ENCODE measurements at regions not wholly inside any gene's neighbourhood (a gene's known extent, or its start where the extent isn't known, plus 50 kb on each side); places are given as distances from the start of the nearest gene placed in this dataset.

DNA sequence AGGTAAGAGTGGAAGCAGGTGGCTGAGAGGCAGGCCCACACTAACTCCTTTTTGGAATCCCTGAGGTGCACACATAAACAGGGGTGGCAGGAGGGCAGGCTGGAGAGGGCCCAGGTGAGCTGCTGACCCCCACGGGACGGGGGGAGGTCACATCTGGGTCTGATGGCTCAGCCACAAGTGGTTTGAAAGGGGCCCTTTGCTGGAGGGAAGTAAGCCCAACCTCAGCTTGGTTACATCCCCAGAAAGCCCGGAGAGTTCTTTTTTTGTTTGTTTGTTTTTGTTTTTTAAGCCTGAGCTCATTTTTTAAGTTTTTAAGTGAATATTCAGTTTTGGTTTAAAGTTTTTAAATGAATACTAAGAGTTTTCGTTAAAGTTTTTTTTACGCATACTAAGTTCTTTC, 72.8 kb upstream of the CUX1 start:
- Histone ChIP-seq H2AK5ac (ENCODE audit: low read depth, low read length) (no peak overlapping the region), H3K23me2 (ENCODE audit: low read depth, low read length) (peaks cover 3% of the 10 kb centered on the region; the same call in 1 of the 2 replicates), H3K14ac (ENCODE audit: insufficient read length) (no peak overlapping the region), H4K8ac (ENCODE audit: extremely low read depth, insufficient read depth, low read length) (no peak overlapping the region), H3K9me3 (ENCODE audit: insufficient read depth in 2 of 2, low read depth in 1 of 2, low read length in 1 of 2) (no peaks in the 10 kb centered on the region), H3K23ac (ENCODE audit: insufficient read length) (no peak overlapping the region), H4K20me1 (replicated peaks in 1 of 2; ENCODE audit: control insufficient read depth in 1 of 2, insufficient read depth in 2 of 2, low read length in 2 of 2) (no peaks in the 10 kb centered on the region), H3K9ac (replicated peaks in 1 of 4; ENCODE audit: extremely low read depth in 1 of 4, low read depth in 3 of 4, low read length in 3 of 4) (peak overlapping the region in 2 of 4 experiments; percentile 2 to 16; a peak in 1 of 7 replicates), H4K91ac (replicated peaks; ENCODE audit: insufficient read length, low read length) (peak overlapping the region; percentile 52), H2BK15ac (ENCODE audit: low read length) (no peak overlapping the region), H3K27ac (ENCODE audit: low read depth, low read length) (no peak overlapping the region), H3K56ac (replicated peaks; ENCODE audit: insufficient read length, low read depth, low read length) (no peak overlapping the region), H3K79me2 (ENCODE audit: control insufficient read depth in 1 of 2, insufficient read depth in 2 of 2, low read length in 2 of 2) (no peaks in the 10 kb centered on the region), H2BK120ac (replicated peaks; ENCODE audit: low read depth, low read length) (no peak overlapping the region), H3K4ac (replicated peaks; ENCODE audit: insufficient read length, low read depth, low read length) (no peak overlapping the region), H3K36me3 (ENCODE audit: control insufficient read depth in 2 of 4, insufficient read depth in 4 of 4, low read length in 3 of 4) (no peaks in the 10 kb centered on the region), H3K4me3 (ENCODE audit: extremely low read depth in 1 of 4, insufficient read depth in 2 of 4, low read depth in 3 of 4, low read length in 4 of 4) (no peak overlapping the region), H2AFZ (ENCODE audit: low read length) (peak overlapping the region; percentile 74; the same call in 1 of the 2 replicates), H3K27me3 (replicated peaks in 1 of 4; ENCODE audit: control insufficient read depth in 3 of 4, extremely low read depth in 1 of 4, insufficient read depth in 3 of 4, low read length in 3 of 4) (no peaks in the 10 kb centered on the region), H3K4me2 (ENCODE audit: insufficient read depth in 1 of 2, low read depth in 2 of 2, low read length in 2 of 2) (peak overlapping the region in 1 of 2 experiments; percentile 81; a peak in 3 of 4 replicates), H2BK20ac (ENCODE audit: low read length) (0 out of 2 replicates have a peak overlapping the region, but pooled peaks have one; percentile 32), H4K5ac (ENCODE audit: insufficient read length, low read depth, low read length) (no peak overlapping the region), H3K79me1 (ENCODE audit: low read depth, low read length) (no peaks in the 10 kb centered on the region), H3K18ac (ENCODE audit: extremely low read depth, low read length) (peak overlapping the region; percentile 98; the same call in 1 of the 2 replicates), H2BK5ac (ENCODE audit: low read depth, low read length) (peak overlapping the region; percentile 83; the same call in 1 of the 2 replicates), H3K4me1 (replicated peaks in 1 of 4; ENCODE audit: control insufficient read depth in 3 of 4, insufficient read depth in 4 of 4, low read length in 3 of 4) (peaks cover 0 to 11% (median 7%) of the 10 kb centered on the region in 4 experiments; a peak in 6 of 7 replicates), H2BK12ac (ENCODE audit: low read depth, low read length) (peak overlapping the region; percentile 89)
- POLR2A ChIA-PET (ENCODE audit: partially characterized antibody), result interaction anchor here (0.9 to 4.3 kb wide), 7 partner anchors 11 to 170 kb away, joined by 3 to 22 read pairs (median 5); partner anchors contain the start of gene CUX1
- CTCF ChIA-PET (ENCODE audit: partially characterized antibody), result interaction anchor here (0.9 to 2.9 kb wide), 13 partner anchors 9 to 492 kb away, joined by 3 to 21 read pairs (median 4); no protein-coding TSS in a partner anchor
- DNase-seq (ENCODE audit: low read depth in 1 of 2, low spot score in 2 of 2) (no peak), FAIRE-seq (no peak)
- TF ChIP-seq, protein P1, sequence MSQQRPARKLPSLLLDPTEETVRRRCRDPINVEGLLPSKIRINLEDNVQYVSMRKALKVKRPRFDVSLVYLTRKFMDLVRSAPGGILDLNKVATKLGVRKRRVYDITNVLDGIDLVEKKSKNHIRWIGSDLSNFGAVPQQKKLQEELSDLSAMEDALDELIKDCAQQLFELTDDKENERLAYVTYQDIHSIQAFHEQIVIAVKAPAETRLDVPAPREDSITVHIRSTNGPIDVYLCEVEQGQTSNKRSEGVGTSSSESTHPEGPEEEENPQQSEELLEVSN (IDR thresholded peaks at IDR 0.05), result no peak
- TF ChIP-seq CHD1 (IDR thresholded peaks at IDR 0.05; ENCODE audit: low read depth, low read length), result no peak
- 65% methylated on average over 5 of the region's 5 CpGs; no CpG with 5 or more reads in 1 of the 2 experiments for WGBS, 2 experiments (ENCODE audit: extremely low coverage in 1 of 2, insufficient coverage in 1 of 2, insufficient read length in 1 of 2, insufficient replicate concordance in 2 of 2, low coverage in 1 of 2, low lambda C conversion rate in 2 of 2, missing lambda C conversion rate in 1 of 2)
